ENCODE measurements at regions not wholly inside any gene's neighbourhood (a gene's known extent, or its start where the extent isn't known, plus 50 kb on each side); places are given as distances from the start of the nearest gene placed in this dataset.
A peak's percentile ranks its signal among the peaks of the same experiment; 100 is the strongest.
"Not testable (repeated sequence)": the region's sequence is repeated elsewhere in the genome, so short reads cannot be mapped to it uniquely, and the experiment has no call there.

DNA sequence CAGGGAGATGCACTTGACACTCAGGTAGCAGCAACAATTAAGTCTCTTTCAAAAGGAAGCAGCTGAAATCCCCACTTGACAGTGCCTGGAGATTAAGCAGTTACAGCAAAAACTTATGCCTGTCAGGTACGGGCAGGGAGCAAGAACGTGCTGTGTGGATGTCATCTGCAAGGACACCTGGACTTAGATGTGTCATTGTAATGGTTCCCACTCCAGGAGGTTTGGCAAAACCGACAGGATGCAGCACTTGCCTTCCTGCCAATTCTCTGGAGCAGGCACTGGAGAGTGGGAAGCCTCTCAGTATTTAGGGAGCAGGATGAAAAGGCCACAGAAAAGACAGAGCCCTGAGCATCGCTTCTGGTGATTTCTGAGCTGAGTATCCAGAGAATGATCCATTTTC is 292.4 kb downstream of the PDCD6IP start:
- Mint-ChIP-seq H3K27ac (no peak overlapping the region), H3K4me1 (ENCODE audit: low read depth) (no peaks in the 10 kb centered on the region), H3K4me3 (no peak overlapping the region), H3K36me3 (ENCODE audit: low read depth) (no peaks in the 10 kb centered on the region), H3K27me3 (ENCODE audit: insufficient read depth) (peaks cover 2% of the 10 kb centered on the region; the same call in 1 of the 2 replicates), H3K9me3 (peaks cover 4% of the 10 kb centered on the region; the same call in 1 of the 2 replicates)
- no peak for DNase-seq
- TF ChIP-seq, protein P1, sequence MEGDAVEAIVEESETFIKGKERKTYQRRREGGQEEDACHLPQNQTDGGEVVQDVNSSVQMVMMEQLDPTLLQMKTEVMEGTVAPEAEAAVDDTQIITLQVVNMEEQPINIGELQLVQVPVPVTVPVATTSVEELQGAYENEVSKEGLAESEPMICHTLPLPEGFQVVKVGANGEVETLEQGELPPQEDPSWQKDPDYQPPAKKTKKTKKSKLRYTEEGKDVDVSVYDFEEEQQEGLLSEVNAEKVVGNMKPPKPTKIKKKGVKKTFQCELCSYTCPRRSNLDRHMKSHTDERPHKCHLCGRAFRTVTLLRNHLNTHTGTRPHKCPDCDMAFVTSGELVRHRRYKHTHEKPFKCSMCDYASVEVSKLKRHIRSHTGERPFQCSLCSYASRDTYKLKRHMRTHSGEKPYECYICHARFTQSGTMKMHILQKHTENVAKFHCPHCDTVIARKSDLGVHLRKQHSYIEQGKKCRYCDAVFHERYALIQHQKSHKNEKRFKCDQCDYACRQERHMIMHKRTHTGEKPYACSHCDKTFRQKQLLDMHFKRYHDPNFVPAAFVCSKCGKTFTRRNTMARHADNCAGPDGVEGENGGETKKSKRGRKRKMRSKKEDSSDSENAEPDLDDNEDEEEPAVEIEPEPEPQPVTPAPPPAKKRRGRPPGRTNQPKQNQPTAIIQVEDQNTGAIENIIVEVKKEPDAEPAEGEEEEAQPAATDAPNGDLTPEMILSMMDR (IDR thresholded peaks at IDR 0.05) = no peak

DNA sequence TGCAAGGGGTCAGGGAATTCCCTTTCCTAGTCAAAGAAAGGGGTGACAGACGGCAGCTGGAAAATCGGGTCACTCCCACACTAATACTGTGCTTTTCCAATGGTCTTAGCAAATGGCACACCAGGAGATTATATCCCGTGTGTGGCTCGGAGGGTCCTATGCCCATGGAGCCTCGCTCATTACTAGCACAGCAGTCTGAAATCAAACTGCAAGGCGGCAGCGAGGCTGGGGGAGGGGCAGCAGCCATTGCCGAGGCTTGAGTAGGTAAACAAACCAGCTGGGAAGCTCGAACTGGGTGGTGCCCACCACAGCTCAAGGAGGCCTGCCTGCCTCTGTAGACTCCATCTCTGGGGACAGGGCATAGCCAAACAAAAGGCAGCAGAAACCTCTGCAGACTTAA is 295.9 kb downstream of the PDCD6IP start:
- not testable (repeated sequence) for DNase-seq, H3K9me3 Mint-ChIP-seq

DNA sequence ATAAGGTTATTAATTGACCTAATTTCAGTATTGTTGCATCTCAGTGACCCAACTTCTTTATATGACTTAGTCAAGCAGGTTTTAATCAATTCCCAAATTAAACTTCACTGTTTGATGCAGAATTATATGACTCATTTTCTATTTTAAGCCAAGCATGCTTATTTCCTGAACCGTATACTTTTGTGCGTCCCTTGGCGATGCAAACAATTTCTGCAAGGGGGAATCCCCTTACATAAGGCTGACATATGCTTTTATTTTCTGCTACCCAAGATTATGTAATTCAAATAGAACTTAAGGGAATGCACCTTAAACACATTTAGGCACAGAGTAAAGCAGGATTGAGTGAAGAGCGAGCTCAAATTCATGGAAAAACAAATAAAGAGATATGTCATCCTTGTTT is 303.9 kb downstream of the PDCD6IP start:
- Mint-ChIP-seq H3K27me3 (ENCODE audit: insufficient read depth) (no peaks in the 10 kb centered on the region), H3K4me1 (ENCODE audit: low read depth) (no peaks in the 10 kb centered on the region), H3K27ac (no peak overlapping the region), H3K9me3 (peaks cover 4% of the 10 kb centered on the region; the same call in 1 of the 2 replicates), H3K4me3 (no peak overlapping the region), H3K36me3 (ENCODE audit: low read depth) (no peaks in the 10 kb centered on the region)
- DNase-seq = no peak
- TF ChIP-seq, protein P1 (IDR thresholded peaks at IDR 0.05) = no peak

More for the DNA sequence above, 295.9 kb downstream of the PDCD6IP start:
- H3K36me3 Mint-ChIP-seq (ENCODE audit: low read depth); H3K27ac Mint-ChIP-seq; H3K4me3 Mint-ChIP-seq; H3K27me3 Mint-ChIP-seq (ENCODE audit: insufficient read depth); H3K4me1 Mint-ChIP-seq (ENCODE audit: low read depth): not testable (repeated sequence)

DNA sequence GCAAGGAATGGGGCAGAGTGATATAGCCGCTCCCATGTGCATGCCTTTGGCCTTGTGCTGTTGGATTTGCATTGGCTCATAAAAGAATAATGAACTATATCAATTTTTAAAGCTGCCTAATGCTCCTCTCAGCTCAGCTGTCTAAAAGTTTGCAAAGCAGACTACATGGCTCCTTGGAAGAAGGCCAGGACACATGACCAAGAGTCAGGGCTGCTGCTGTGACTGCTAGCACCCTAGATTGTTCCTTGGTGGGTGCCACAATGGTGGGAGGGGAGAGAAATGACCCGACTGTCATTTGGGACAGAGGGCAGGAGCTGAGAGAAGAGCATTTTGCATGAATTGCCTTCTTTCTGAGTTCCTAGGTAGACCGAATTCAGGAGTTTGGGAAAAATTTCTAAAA is 307.9 kb downstream of the PDCD6IP start:
- DNase-seq = no peak
- H3K4me1 Mint-ChIP-seq (ENCODE audit: low read depth) = no peaks in the 10 kb centered on the region
- H3K9me3 Mint-ChIP-seq = peaks cover 4% of the 10 kb centered on the region; the same call in 1 of the 2 replicates
- H3K4me3 Mint-ChIP-seq = no peak overlapping the region
- no peak overlapping the region for H3K27ac Mint-ChIP-seq
- no peaks in the 10 kb centered on the region for H3K36me3 Mint-ChIP-seq (ENCODE audit: low read depth)
- TF ChIP-seq, protein P1 (IDR thresholded peaks at IDR 0.05) = no peak
- no peaks in the 10 kb centered on the region for H3K27me3 Mint-ChIP-seq (ENCODE audit: insufficient read depth)

DNA sequence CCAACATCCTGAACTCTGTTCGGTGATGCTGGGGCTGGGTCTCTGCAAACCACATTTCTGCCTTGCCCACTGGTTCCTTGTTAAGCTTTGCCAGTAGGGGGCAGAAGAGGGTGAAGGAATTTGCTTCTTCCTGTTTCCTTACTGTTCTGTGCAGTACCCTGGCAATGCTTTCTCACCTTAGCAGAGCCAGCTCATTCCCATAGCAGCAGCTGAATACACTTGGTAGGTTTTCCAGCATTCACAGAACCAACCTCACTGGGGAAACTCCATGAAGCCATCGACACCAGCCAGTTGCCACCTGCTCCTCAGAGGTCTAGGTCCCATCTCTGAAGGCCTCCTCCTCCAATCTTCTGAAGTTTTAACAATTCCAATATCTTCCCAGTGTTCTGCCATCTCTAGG is 308.4 kb downstream of the PDCD6IP start:
- Mint-ChIP-seq H3K27ac (no peak overlapping the region), H3K36me3 (ENCODE audit: low read depth) (no peaks in the 10 kb centered on the region), H3K4me1 (ENCODE audit: low read depth) (no peaks in the 10 kb centered on the region), H3K27me3 (ENCODE audit: insufficient read depth) (no peaks in the 10 kb centered on the region), H3K9me3 (peaks cover 4% of the 10 kb centered on the region; the same call in 1 of the 2 replicates), H3K4me3 (no peak overlapping the region)
- no peak for DNase-seq
- TF ChIP-seq, protein P1 (IDR thresholded peaks at IDR 0.05) = peak; percentile 43

DNA sequence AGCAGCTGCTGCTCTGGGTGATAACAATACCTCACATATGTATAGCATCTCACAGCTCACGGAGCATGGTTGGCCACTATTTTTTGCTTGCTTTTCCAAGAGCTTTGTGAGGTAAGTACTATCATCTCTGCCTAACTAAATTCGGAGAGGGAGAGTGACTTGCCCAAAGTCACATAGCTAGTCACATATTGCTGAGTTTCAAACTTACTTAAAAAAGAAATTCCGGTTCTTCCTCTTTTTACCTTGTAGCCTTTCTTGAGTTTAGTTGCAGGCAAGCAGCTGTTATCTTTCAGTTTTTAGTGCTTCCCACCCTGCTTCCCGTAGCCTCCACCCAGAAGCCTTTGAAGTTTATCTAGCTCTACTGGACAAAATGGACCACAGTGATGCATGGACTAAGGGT is 309.2 kb downstream of the PDCD6IP start:
- peaks cover 4% of the 10 kb centered on the region; the same call in 1 of the 2 replicates for H3K9me3 Mint-ChIP-seq
- H3K4me1 Mint-ChIP-seq (ENCODE audit: low read depth) = no peaks in the 10 kb centered on the region
- TF ChIP-seq, protein P1 (IDR thresholded peaks at IDR 0.05) = no peak
- no peak for DNase-seq
- no peaks in the 10 kb centered on the region for H3K36me3 Mint-ChIP-seq (ENCODE audit: low read depth)
- H3K27ac Mint-ChIP-seq = no peak overlapping the region
- H3K27me3 Mint-ChIP-seq (ENCODE audit: insufficient read depth) = no peaks in the 10 kb centered on the region
- no peak overlapping the region for H3K4me3 Mint-ChIP-seq
